ENCODE measurements at regions not wholly inside any gene's neighbourhood (a gene's known extent, or its start where the extent isn't known, plus 50 kb on each side); places are given as distances from the start of the nearest gene placed in this dataset.

GRCh38 chr15:53193149-53193548 is 403.0 kb upstream of the ONECUT1 start:
- no peak for DNase-seq (ENCODE audit: low read depth, low spot score)
- ChIA-PET POLR2A (no interaction called here), CTCF (no interaction called here), RAD21 (ENCODE audit: low non-redundant PET in 1 of 2, low total read pairs in 2 of 2, uncharacterized antibody in 2 of 2, unreplicated experiment in 2 of 2) (no interaction called here)
- no TSS peak for BruUV-seq (replicated peaks)
- Histone ChIP-seq H2AFZ (ENCODE audit: low read depth, low read length, poor library complexity, severe bottlenecking) (no peak overlapping the region), H3K27me3 (ENCODE audit: insufficient read depth, low read length) (0 out of 2 replicates have a peak, but pooled peaks cover under 1% of the 10 kb centered on the region), H3K4me1 (ENCODE audit: control insufficient read depth in 1 of 2, insufficient read depth in 2 of 2, low read length in 2 of 2) (no peaks in the 10 kb centered on the region), H3K79me2 (ENCODE audit: insufficient read depth, low read length) (no peaks in the 10 kb centered on the region), H3K36me3 (ENCODE audit: control insufficient read depth in 1 of 2, insufficient read depth in 2 of 2, low read length in 2 of 2) (no peaks in the 10 kb centered on the region), H3K4me2 (ENCODE audit: low read length) (no peak overlapping the region), H3K9me3 (ENCODE audit: control insufficient read depth in 1 of 2, insufficient read depth in 1 of 2, low read depth in 1 of 2, low read length in 2 of 2) (no peaks in the 10 kb centered on the region), H3K4me3 (replicated peaks in 1 of 2; ENCODE audit: low read depth in 1 of 2, low read length in 2 of 2) (no peak overlapping the region), H4K20me1 (ENCODE audit: insufficient read depth) (no peaks in the 10 kb centered on the region), H3K27ac (ENCODE audit: low read depth, low read length) (no peak overlapping the region), H3K9ac (ENCODE audit: low read length) (no peak overlapping the region), H3K9me2 (ENCODE audit: insufficient read depth) (no peaks in the 10 kb centered on the region)
- ATAC-seq: no peak
- TF ChIP-seq ZNF274 (IDR thresholded peaks at IDR 0.05; ENCODE audit: low read depth, low read length) (no peak), POLR2AphosphoS5 (IDR thresholded peaks at IDR 0.05; ENCODE audit: low read depth, low read length) (no peak), REST (IDR thresholded peaks at IDR 0.05; ENCODE audit: low read depth) (peak; percentile 63)
- intact Hi-C loops (cut with micrococcal nuclease): loop anchor here (10.0 kb wide), 1 partner anchor 378 kb away; no protein-coding TSS in a partner anchor

GRCh38 chr15:53189860-53190259 is 399.7 kb upstream of the ONECUT1 start:
- H3K9me3 ChIP-seq (ENCODE audit: control insufficient read depth in 1 of 2, insufficient read depth in 1 of 2, low read depth in 1 of 2, low read length in 2 of 2): no peaks in the 10 kb centered on the region
- no peaks in the 10 kb centered on the region for H4K20me1 ChIP-seq (ENCODE audit: insufficient read depth)
- H3K27me3 ChIP-seq (ENCODE audit: insufficient read depth, low read length): no peaks in the 10 kb centered on the region
- H3K4me2 ChIP-seq (ENCODE audit: low read length): no peak overlapping the region
- H2AFZ ChIP-seq (ENCODE audit: low read depth, low read length, poor library complexity, severe bottlenecking): no peak overlapping the region
- no peaks in the 10 kb centered on the region for H3K36me3 ChIP-seq (ENCODE audit: control insufficient read depth in 1 of 2, insufficient read depth in 2 of 2, low read length in 2 of 2)
- ChIA-PET POLR2A (no interaction called here), RAD21 (ENCODE audit: low non-redundant PET in 1 of 2, low total read pairs in 2 of 2, uncharacterized antibody in 2 of 2, unreplicated experiment in 2 of 2) (no interaction called here), CTCF (no interaction called here)
- no peak overlapping the region for H3K4me3 ChIP-seq (replicated peaks in 1 of 2; ENCODE audit: low read depth in 1 of 2, low read length in 2 of 2)
- no peaks in the 10 kb centered on the region for H3K79me2 ChIP-seq (ENCODE audit: insufficient read depth, low read length)
- no peak for DNase-seq (ENCODE audit: low read depth, low spot score)
- intact Hi-C loops (cut with micrococcal nuclease): loop anchor here (10.0 kb wide), 1 partner anchor 375 kb away; no protein-coding TSS in a partner anchor
- no peaks in the 10 kb centered on the region for H3K9me2 ChIP-seq (ENCODE audit: insufficient read depth)
- H3K4me1 ChIP-seq (ENCODE audit: control insufficient read depth in 1 of 2, insufficient read depth in 2 of 2, low read length in 2 of 2): no peaks in the 10 kb centered on the region
- BruUV-seq (replicated peaks): no TSS peak
- ATAC-seq: no peak
- no peak overlapping the region for H3K9ac ChIP-seq (ENCODE audit: low read length)
- no peak overlapping the region for H3K27ac ChIP-seq (ENCODE audit: low read depth, low read length)
- TF ChIP-seq CTCF (IDR thresholded peaks at IDR 0.05 in 2 of 3, conservative IDR thresholded peaks at IDR 0.05 in 1 of 3; ENCODE audit: borderline replicate concordance in 1 of 3, insufficient read depth in 1 of 3, low read depth in 2 of 3, low read length in 2 of 3) (no peak), EZH2 (IDR thresholded peaks at IDR 0.05) (no peak), CEBPB (IDR thresholded peaks at IDR 0.05; ENCODE audit: low read depth) (no peak), ELF1 (IDR thresholded peaks at IDR 0.05; ENCODE audit: borderline replicate concordance, low read depth) (no peak), TCF7L2 (IDR thresholded peaks at IDR 0.05; ENCODE audit: borderline replicate concordance, extremely low read depth, insufficient read depth, insufficient read length) (no peak), ZNF274 (IDR thresholded peaks at IDR 0.05; ENCODE audit: low read depth, low read length) (no peak), YY1 (IDR thresholded peaks at IDR 0.05; ENCODE audit: extremely low read depth, insufficient replicate concordance, low read depth, low read length) (no peak), SIN3A (IDR thresholded peaks at IDR 0.05; ENCODE audit: low read depth) (no peak), FOSL1 (IDR thresholded peaks at IDR 0.05; ENCODE audit: low read depth) (no peak), EGR1 (IDR thresholded peaks at IDR 0.05; ENCODE audit: low read depth) (no peak), POLR2AphosphoS5 (IDR thresholded peaks at IDR 0.05; ENCODE audit: low read depth, low read length) (no peak), ATF3 (IDR thresholded peaks at IDR 0.05) (no peak)
